Endodermal cell (in vitro differentiated cells): ENCODE measurements at regions not wholly inside any gene's neighbourhood (a gene's known extent, or its start where the extent isn't known, plus 50 kb on each side); places are given as distances from the start of the nearest gene placed in this dataset.

Experiments
- DNase-seq: peaks from one replicate; pipeline ENCODE4 v3.0.0-alpha.2; 2017
- H3K27ac ChIP-seq: 2 replicates; pipeline ENCODE4 v1.5.1; 2013; ENCODE audit warnings: mild to moderate bottlenecking, low read depth, low read length, moderate library complexity
- H3K27me3 ChIP-seq: 2 replicates; pipeline ENCODE4 v1.6.1; 2013; ENCODE audit warnings: mild to moderate bottlenecking, low read length, moderate library complexity; ENCODE audit not compliant: insufficient read depth, control insufficient read depth, poor library complexity, severe bottlenecking
- H3K36me3 ChIP-seq: 2 replicates; pipeline ENCODE4 v1.7.0; 2013; ENCODE audit warnings: mild to moderate bottlenecking, low read length, moderate library complexity; ENCODE audit not compliant: control insufficient read depth, insufficient read depth
- H3K4me1 ChIP-seq: one replicate; pipeline ENCODE4 v1.7.0; 2013; ENCODE audit warnings: low read length; ENCODE audit not compliant: control insufficient read depth, insufficient read depth
- H3K4me3 ChIP-seq: 2 replicates; pipeline ENCODE4 v1.5.1; 2013; ENCODE audit warnings: mild to moderate bottlenecking, low read length, moderate library complexity
- H3K9ac ChIP-seq: 2 replicates; pipeline ENCODE4 v1.6.1; 2013; ENCODE audit warnings: mild to moderate bottlenecking, low read length, moderate library complexity; ENCODE audit not compliant: poor library complexity, severe bottlenecking; ENCODE audit errors: extremely low read depth
- H3K9me3 ChIP-seq: 2 replicates; pipeline ENCODE4 v1.6.1; 2013; ENCODE audit warnings: mild to moderate bottlenecking, low read length, moderate library complexity; ENCODE audit not compliant: control insufficient read depth
- H3K27ac Mint-ChIP-seq: 2 replicates; pipeline ENCODE4 v1.8.0; 2020; ENCODE audit warnings: mixed read lengths
- H3K27me3 Mint-ChIP-seq: 2 replicates; pipeline ENCODE4 v1.8.0; 2021; ENCODE audit warnings: mild to moderate bottlenecking, mixed read lengths; ENCODE audit not compliant: insufficient read depth
- H3K36me3 Mint-ChIP-seq: 2 replicates; pipeline ENCODE4 v1.8.0; 2020; ENCODE audit warnings: low read depth, mixed read lengths
- H3K4me1 Mint-ChIP-seq: 2 replicates; pipeline ENCODE4 v1.8.0; 2020; ENCODE audit warnings: mixed read lengths
- H3K4me3 Mint-ChIP-seq: 2 replicates; pipeline ENCODE4 v1.8.0; 2020; ENCODE audit warnings: mild to moderate bottlenecking, moderate library complexity, mixed read lengths
- H3K9me3 Mint-ChIP-seq: 2 replicates; pipeline ENCODE4 v1.8.0; 2020; ENCODE audit warnings: mild to moderate bottlenecking, mixed read lengths
- WGBS, 2 experiments: methylation state at CpG; one replicate each; pipeline versions ENCODE4 v1.1.5 to v1.1.7; 2013; ENCODE audit warnings: missing lambda C conversion rate in 2 of 2, mixed read lengths in 1 of 2; ENCODE audit not compliant: insufficient coverage in 1 of 2, insufficient read length in 1 of 2; 5-methylcytosine and 5-hydroxymethylcytosine counted together
- TF ChIP-seq, protein P1 (sequence below): fragments of 200-600 bp; sonication (generic); conservative IDR thresholded peaks from 2 replicates; pipeline ENCODE4 v1.5.0; 2021; ENCODE audit warnings: antibody characterized with exemption, mild to moderate bottlenecking

DNA sequence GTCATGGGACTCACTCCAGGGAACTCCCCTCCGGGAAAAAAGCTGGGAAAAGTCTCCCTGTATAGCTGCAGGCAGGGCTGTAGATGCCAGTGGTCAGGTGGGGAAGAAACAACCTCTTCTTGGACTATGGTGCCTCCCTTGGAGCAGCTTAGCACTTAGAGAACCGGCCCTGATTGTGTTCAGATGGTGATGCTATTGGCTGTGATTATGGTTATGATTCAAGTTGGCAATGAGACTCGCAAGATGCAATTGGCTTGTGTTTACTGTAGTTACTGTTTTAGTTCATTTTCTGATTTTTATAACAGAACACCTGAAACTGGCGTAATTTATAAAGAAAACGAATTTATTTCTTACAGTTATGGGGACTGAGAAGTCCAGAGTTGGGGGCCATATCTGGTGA lies 80.9 kb upstream of the ADRA1D start:
- peaks cover 3% of the 10 kb centered on the region for H3K9me3 Mint-ChIP-seq
- no peak overlapping the region for H3K27ac Mint-ChIP-seq
- Histone ChIP-seq H3K27ac (no peak overlapping the region), H3K4me3 (no peak overlapping the region), H3K9ac (no peak overlapping the region), H3K27me3 (no peaks in the 10 kb centered on the region), H3K4me1 (no peaks in the 10 kb centered on the region), H3K36me3 (no peaks in the 10 kb centered on the region), H3K9me3 (peaks cover 4% of the 10 kb centered on the region)
- H3K27me3 Mint-ChIP-seq = peaks cover 26% of the 10 kb centered on the region
- H3K4me3 Mint-ChIP-seq = no peak overlapping the region
- H3K36me3 Mint-ChIP-seq = no peaks in the 10 kb centered on the region
- DNase-seq = no peak
- TF ChIP-seq, protein P1, sequence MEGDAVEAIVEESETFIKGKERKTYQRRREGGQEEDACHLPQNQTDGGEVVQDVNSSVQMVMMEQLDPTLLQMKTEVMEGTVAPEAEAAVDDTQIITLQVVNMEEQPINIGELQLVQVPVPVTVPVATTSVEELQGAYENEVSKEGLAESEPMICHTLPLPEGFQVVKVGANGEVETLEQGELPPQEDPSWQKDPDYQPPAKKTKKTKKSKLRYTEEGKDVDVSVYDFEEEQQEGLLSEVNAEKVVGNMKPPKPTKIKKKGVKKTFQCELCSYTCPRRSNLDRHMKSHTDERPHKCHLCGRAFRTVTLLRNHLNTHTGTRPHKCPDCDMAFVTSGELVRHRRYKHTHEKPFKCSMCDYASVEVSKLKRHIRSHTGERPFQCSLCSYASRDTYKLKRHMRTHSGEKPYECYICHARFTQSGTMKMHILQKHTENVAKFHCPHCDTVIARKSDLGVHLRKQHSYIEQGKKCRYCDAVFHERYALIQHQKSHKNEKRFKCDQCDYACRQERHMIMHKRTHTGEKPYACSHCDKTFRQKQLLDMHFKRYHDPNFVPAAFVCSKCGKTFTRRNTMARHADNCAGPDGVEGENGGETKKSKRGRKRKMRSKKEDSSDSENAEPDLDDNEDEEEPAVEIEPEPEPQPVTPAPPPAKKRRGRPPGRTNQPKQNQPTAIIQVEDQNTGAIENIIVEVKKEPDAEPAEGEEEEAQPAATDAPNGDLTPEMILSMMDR = no peak
- no peaks in the 10 kb centered on the region for H3K4me1 Mint-ChIP-seq
- WGBS, 2 experiments = 90 to 93% methylated on average over 3 to 5 of the region's 5 CpGs

- H3K4me3 Mint-ChIP-seq = no peak overlapping the region
- H3K36me3 ChIP-seq = no peaks in the 10 kb centered on the region
- TF ChIP-seq, protein P1 = peak; percentile 26
These were observed 80.1 kb upstream of the ADRA1D start for GRCh38 chr20:4329232-4329631.

GRCh38 chr20:4328541-4328940 lies 79.5 kb upstream of the ADRA1D start:
- no peaks in the 10 kb centered on the region for H3K4me1 Mint-ChIP-seq
- peaks cover 4% of the 10 kb centered on the region for H3K9me3 ChIP-seq
- no peak overlapping the region for H3K4me3 Mint-ChIP-seq
- H3K27ac Mint-ChIP-seq = no peak overlapping the region
- H3K36me3 Mint-ChIP-seq = no peaks in the 10 kb centered on the region
- H3K9me3 Mint-ChIP-seq = peaks cover 3% of the 10 kb centered on the region
- H3K27me3 Mint-ChIP-seq = peaks cover 18% of the 10 kb centered on the region
- no peak overlapping the region for H3K9ac ChIP-seq
- TF ChIP-seq, protein P1 = no peak
- no peaks in the 10 kb centered on the region for H3K27me3 ChIP-seq
- no peak overlapping the region for H3K4me3 ChIP-seq
- no peak for DNase-seq
- WGBS, 2 experiments = 93 to 94% methylated on average over 5 to 6 of the region's 6 CpGs
- H3K4me1 ChIP-seq = no peaks in the 10 kb centered on the region
- H3K27ac ChIP-seq = no peak overlapping the region
- no peaks in the 10 kb centered on the region for H3K36me3 ChIP-seq

More at GRCh38 chr20:4329232-4329631, 80.1 kb upstream of the ADRA1D start:
- Histone ChIP-seq H3K9ac (no peak overlapping the region), H3K4me1 (no peaks in the 10 kb centered on the region), H3K27ac (no peak overlapping the region), H3K9me3 (peaks cover 4% of the 10 kb centered on the region), H3K4me3 (no peak overlapping the region), H3K27me3 (no peaks in the 10 kb centered on the region)
- no peak overlapping the region for H3K27ac Mint-ChIP-seq
- H3K36me3 Mint-ChIP-seq = no peaks in the 10 kb centered on the region
- peaks cover 3% of the 10 kb centered on the region for H3K9me3 Mint-ChIP-seq
- H3K27me3 Mint-ChIP-seq = peaks cover 21% of the 10 kb centered on the region
- no peaks in the 10 kb centered on the region for H3K4me1 Mint-ChIP-seq
- no peak for DNase-seq
- WGBS, 2 experiments = 90 to 92% methylated on average over 5 of the region's 5 CpGs
